Nucleus accumbens (tissue), 56 donors: ENCODE measurements at regions not wholly inside any gene's neighbourhood (a gene's known extent, or its start where the extent isn't known, plus 50 kb on each side); places are given as distances from the start of the nearest gene placed in this dataset.

Experiments
- DNase-seq, 56 donors: peaks; one replicate each; lab custom pipeline; 2025; lab: John Stamatoyannopoulos, UW

GRCh38 chr9:106675780-106676179, 187.2 kb upstream of the ZNF462 start:
- DNase-seq, result peak in 5 of 56 donors; percentile 0 to 3 (median 2)

GRCh38 chr9:106677374-106677773, 185.6 kb upstream of the ZNF462 start:
- no peak for DNase-seq

- DNase-seq, result no peak
Measured at GRCh38 chr9:106677830-106678229, 185.1 kb upstream of the ZNF462 start.

DNA sequence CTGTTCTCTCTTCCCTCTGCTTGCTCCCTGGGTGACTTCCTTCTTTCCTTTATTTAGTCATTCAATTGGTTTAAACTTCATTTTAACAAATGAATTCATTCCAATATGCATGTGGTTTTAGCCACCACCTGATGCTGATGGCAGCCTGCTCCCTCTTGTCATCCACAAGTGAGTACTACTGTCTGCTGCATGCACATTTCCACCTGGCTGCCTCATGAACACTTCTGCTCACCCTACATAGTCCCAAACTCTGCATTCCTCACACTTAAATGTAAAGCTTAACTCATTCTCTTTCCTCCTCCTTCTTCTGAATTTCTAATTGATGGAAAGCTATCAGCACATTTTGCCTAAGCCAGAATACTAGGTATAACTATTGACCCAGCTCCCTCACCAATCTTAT, 184.7 kb upstream of the ZNF462 start:
- DNase-seq, result no peak

GRCh38 chr9:106682420-106682819, 180.5 kb upstream of the ZNF462 start:
- DNase-seq, result no peak

DNA sequence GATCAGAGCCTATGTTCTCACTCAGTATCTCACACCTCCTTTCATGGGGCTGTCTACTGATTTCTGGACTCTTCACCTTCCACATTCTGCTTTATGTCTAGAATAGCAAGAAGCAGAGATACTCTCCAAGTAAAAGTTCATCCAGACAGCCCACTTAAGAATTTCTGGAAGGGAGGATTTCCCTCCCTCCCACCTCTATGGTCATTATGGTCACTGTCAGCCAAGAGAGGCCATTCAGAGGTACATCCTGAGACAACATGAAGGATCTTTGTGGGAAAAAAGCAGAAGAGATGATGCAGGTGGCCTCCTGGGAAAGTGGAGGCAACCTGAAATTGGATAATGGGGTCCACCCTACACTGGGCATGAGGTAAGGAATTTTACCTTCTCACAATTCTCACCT, 179.5 kb upstream of the ZNF462 start:
- DNase-seq, result no peak

DNA sequence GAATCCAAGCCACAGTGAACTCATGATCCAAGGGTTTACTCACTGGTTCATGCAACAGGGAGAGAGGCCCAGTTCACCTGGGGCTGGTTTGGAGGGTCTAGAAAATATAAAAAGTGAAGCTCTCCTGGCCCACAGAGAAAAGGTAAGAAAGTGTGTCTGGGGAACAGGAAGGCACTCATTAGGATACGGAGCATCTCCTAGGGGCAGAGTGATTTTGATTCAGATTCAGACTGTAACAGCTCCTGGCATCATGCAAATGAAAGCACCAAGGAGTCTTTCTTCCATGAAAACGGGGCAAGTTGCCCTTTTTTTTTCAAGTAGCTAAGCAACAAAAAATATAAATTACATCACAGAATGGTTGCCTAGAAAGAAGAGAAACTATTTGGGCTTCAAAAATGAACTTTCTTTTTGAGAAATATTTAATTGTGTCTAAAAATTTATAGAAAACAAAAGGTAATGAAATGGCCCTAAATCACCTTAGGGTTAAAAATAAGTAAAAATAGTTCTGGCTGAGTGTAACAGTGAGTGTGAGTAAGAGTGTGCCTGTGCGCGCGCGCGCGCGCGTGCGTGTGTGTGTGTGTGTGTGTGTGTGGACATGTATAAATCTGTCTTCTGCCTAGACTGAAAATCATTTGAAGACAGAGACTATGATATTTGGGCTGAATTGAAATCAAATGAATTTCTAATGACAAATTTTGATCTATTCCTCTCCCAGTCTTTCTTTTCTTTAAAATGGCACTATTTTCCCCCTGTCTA, 177.8 kb upstream of the ZNF462 start:
- DNase-seq, result no peak

DNA sequence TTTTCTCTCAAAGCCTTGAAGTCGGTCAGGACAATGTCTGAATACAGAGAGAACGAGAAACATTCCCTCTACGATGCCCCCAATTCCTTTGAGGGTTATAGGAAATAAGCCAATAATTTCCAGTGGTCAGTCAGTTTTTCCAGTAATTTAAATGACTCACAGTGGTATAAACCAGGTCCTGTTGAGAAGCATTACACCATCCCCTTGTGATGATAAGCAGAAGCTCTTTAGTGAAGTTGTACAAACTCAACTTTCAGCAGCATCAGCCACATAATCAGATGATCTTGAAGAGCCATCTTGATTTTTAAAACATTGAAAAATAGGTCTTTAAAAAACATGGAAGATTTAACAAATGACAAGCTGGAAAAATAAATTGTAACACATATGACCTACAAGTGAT, 173.9 kb upstream of the ZNF462 start:
- no peak for DNase-seq

DNA sequence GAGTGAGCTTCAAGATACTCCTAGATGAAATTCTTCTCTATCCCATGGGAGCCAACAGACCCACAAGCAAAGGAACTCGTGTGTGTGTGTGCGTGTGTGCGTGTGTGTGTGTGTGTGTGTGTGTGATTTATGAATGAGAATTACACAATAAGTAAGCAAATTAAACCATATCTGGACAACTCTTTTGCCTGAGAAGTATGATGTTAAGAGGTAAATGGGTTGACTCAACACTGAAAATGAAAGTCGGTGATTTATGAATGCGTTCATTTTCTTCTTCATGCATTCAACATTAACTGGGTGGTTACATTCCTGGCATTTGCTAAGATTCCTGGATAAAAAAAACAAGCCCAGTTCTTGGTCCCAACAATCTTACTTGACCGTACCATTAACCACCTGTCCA, 171.3 kb upstream of the ZNF462 start:
- DNase-seq, result no peak

GRCh38 chr9:106693558-106693957, 169.4 kb upstream of the ZNF462 start:
- DNase-seq, result no peak

- DNase-seq, result no peak
Measured at GRCh38 chr9:106696804-106697203, 166.2 kb upstream of the ZNF462 start.

GRCh38 chr9:106697390-106697749, 165.6 kb upstream of the ZNF462 start:
- DNase-seq, result peak in 1 of 56 donors; percentile 0

DNA sequence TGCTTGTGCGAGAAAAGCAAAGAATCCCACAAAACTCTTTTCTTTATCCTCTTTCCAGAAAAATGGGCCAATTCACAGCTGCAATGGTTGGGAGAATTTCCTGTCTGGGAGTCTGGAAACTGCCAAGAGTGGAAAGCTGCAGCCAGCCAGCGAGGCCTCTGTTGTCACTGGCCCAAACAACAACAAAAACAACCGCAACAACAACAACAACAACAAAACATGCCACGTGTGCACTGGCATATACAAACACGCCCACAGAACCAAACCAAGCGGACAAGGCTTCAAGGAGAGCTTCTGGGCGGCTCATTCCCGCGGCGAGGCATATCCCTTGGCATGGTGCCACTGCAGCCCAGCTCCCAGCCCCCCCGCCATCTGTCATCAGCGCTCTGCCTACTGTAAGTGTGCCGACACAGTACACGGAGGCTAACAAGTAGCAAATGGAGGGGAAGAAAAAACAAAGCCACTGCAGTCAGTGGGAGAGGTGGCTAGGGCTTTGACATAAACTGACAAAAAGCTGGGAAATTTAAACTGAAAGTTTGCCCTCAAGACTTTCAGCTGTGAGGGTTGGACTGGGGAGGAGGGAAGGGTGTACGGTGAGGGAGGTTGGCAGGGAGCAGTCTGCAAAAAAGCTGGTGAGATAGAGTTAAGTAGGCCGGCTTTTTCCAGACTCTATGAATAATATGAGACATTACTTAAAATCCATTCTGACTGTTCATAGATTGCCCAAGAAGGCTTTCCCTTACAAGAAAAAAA, 165.0 kb upstream of the ZNF462 start:
- peak in 44 of 56 donors; percentile 2 to 82 (median 22) for DNase-seq

DNA sequence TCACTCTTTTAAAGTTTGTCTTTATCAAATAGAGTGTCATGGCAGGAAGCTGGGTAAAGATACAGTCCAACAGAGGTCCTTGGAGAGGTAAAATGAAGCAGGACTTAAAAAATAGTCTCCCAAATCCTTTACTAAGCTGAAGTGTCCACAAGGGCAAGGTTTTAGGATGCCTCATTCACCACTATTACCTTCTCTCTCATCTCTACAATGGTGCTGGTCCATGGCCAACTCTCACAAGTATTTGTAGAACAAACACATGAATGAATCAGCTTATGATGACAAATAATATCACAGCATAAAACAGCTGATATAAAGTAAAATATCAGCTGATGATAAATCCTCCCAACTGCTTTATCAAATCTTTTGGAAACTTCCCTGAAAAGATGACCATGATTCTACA, 162.3 kb upstream of the ZNF462 start:
- DNase-seq, result no peak

GRCh38 chr9:106701611-106702010, 161.4 kb upstream of the ZNF462 start:
- no peak for DNase-seq

- no peak for DNase-seq
Measured at GRCh38 chr9:106704056-106704615, 158.8 kb upstream of the ZNF462 start.

- no peak for DNase-seq
Measured at GRCh38 chr9:106707291-106707690, 155.7 kb upstream of the ZNF462 start.

DNA sequence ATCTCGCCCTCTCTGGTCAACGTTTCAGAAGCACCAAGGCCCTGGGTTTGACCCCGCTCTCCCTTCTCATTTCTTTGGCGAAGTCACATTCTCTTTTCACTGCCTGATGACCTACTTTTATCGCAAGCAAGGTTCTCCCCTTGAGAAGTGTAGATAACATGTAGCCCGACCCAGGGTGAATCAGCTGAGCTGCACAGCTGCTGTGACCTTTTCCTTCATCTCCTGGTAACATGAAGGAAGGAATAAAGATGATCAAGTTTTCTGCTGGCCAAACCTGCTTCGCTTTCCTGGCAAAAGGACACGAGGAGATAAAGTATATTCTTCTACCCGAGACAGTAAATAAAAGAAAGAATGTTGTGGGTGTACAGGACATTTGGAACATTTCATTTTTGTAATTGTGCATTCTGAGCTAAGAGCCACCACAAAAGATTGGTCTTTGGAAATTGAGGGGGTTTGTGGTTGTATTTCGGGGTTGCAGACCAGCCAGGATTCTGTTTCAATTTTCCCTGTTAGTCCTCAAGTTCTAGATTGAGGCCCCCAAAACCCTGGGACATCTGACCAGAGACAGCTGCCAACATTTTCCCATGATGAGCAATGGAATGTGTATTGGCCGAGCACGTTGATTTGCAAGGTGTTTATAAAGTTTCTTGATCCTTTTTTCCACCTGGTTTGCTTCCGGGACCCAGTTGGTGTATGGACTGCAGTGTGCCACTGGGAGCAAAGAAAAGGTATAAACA, 155.1 kb upstream of the ZNF462 start:
- no peak for DNase-seq

- DNase-seq, result no peak
Measured at GRCh38 chr9:106708475-106709146, 154.4 kb upstream of the ZNF462 start.

- DNase-seq, result no peak
Measured at GRCh38 chr9:106712279-106712678, 150.7 kb upstream of the ZNF462 start.

GRCh38 chr9:106713206-106713605, 149.8 kb upstream of the ZNF462 start:
- no peak for DNase-seq
